HG03460 (cell line): ENCODE measurements at regions not wholly inside any gene's neighbourhood (a gene's known extent, or its start where the extent isn't known, plus 50 kb on each side); places are given as distances from the start of the nearest gene placed in this dataset.
"Not testable (repeated sequence)": the region's sequence is repeated elsewhere in the genome, so short reads cannot be mapped to it uniquely, and the experiment has no call there.

Experiments used
- ATAC-seq: cut with Tn5 transposase; IDR thresholded peaks from one replicate; pipeline ENCODE4 v1.9.1; 2021; ENCODE audit not compliant: unreplicated experiment

GRCh38 chr5:143635888-143636287 is 176.1 kb upstream of the HMHB1 start:
- ATAC-seq = no peak

DNA sequence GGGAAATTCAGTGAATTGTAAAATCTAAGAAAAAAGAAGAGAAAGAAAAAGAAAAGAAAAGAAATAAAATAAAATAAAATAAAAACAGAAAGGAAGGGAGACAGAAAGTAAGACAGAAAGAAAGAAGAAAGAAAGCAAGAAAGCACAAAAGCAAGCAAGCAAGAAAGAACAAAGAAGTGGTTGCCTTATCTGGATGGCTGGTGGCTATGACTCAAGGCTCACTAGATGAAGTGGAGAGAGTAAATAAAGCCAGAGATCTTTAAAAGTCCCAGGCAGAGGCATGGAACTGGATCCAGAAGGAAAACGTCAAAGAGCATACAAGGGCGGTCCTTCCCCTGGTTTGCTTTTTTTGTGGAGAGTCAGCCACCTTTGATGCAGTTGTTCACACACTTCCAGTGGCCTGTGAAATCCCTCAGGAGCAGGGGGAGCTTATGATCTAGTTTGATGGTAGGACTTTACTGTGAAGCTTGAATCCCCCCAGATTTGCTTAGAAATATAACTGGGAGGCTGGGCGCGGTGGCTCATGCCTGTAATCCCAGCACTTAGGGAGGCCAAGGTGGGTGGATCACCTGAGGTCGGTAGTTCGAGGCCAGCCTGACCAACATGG is 176.7 kb upstream of the HMHB1 start:
- ATAC-seq = no peak

DNA sequence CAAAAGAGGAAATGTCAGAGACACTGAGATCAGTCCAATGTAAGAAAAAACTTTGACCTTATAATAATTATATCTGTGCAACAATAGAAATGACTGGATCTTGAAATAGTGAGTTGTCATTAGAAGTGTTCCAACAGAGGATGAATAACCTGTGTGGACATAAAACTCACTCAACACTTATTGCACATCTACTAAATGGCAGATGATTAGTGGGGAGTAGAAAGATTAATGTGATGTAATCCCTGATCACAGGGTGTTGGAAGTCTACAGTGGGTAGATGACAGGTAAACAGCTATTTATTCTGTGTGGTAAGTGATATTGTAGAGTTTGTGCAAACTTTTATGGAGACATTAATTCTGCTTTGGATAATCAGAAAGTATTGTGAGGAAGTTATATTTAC is 177.3 kb upstream of the HMHB1 start:
- no peak for ATAC-seq

GRCh38 chr5:143629871-143630659 is 181.9 kb upstream of the HMHB1 start:
- ATAC-seq = no peak

DNA sequence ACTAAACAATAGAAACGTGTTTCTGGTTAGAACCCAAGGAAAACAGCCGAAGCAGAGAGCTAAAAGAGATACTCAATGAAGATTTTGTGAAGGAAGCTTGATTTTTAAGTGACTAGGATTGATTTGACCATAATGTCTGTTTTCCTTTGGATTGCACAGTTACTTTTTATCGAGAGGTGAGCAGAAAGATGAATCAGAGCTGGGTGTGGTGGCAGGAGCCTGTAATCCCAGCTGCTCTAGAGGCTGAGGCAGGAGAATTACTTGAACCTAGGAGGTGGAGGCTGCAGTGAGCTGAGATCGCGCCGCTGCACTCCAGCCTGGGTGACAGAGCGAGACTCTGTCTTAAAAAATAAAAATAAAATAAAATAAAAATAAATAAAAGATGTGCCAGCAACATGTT is 186.9 kb upstream of the HMHB1 start:
- not testable (repeated sequence) for ATAC-seq

GRCh38 chr5:143624465-143624864 is 187.5 kb upstream of the HMHB1 start:
- no peak for ATAC-seq

GRCh38 chr5:143619040-143619439 is 192.9 kb upstream of the HMHB1 start:
- ATAC-seq = no peak

GRCh38 chr5:143618141-143618540 is 193.8 kb upstream of the HMHB1 start:
- no peak for ATAC-seq

DNA sequence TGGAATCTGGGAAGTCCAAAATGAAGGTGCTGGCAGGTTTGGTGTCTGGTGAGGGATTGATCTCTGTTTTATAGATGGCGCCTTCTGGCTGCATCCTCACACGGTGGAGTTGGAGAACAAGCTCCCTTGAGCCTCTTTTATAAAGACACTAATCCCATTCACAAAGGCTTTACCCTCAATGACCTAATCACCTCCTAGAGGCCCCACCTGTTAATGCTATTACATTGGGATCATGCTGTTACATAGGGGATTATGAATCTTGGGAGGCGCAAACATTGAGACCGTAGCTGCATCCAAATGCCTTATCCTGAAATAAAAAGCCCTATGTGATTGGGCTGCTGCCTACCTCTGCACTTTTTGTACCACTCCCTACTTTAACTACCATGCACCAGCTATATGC is 197.1 kb upstream of the HMHB1 start:
- ATAC-seq = no peak

DNA sequence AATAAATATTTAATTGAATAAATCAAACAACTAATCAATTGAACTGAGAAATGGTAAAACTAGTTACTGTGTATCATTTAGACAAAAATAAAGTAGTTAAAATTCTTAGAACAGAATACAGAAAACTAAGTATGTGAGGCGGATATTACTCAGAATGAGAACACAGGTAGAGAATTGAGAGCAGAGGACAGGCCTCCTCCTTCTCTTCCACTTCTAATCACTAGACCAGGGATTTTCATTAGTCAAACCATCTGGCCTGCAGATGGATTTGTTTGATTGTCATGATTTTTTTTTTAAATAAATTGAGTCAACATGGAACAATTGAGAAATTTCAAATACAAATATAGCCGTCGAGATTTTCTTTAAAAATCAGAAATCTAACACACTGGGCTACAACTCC is 198.6 kb upstream of the HMHB1 start:
- ATAC-seq = no peak

DNA sequence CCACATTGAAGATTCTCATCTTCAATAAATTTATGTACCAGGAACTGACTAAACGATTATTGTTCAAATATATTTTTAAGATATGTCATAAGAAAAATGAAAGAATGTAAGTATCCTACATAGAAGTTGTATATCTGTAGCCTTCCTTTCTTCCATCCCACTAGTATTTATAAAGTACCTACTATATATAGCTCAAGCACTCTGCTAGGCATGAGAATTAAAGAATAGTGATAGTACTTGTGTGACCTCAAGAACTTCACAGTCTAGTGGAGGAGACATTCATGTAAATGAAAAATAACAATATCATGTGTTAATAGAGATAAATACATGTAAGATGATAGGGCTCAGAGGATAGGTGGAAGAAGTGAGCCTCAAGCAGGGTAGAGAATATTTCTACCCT is 201.0 kb upstream of the HMHB1 start:
- ATAC-seq = no peak

DNA sequence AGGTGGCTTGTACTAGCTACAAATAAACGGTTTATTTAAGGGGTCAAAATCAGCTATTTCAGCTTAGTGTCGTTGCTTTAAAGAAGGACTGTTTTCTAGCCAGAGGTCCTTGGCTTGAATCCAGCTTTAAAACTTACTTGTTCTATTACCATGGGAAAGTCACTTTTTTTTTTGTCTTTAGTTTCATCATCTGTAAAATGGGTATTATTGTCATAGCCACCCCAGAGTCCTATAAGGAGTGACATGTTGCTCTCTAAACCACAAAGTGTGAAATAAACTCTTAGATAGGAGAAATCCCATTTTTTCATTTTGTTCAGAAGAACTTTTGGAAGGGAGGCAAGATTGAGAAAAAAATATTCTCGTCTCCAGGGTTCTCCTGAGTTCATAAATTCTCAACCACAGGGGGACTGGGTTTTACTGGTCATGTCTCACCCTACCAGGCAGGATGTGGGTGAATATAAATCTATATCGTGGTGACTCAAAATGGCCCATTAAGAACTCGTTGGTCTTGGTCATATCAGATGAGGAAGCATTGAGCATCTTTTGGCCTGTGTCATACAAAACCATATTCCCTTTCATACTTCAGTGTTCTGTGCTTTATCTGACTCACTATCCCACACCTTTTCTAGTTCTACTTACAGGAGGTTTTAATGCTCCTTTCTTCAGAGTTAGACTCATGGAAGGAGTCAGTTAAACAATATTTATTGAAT is 202.7 kb upstream of the NR3C1 start:
- ATAC-seq = peak; percentile 75

GRCh38 chr5:143605403-143606005 is 202.0 kb upstream of the NR3C1 start:
- ATAC-seq = peak; percentile 74

- ATAC-seq = no peak
Measured at GRCh38 chr5:143601917-143602333, 198.4 kb upstream of the NR3C1 start.

GRCh38 chr5:143601357-143601756 is 197.9 kb upstream of the NR3C1 start:
- no peak for ATAC-seq

DNA sequence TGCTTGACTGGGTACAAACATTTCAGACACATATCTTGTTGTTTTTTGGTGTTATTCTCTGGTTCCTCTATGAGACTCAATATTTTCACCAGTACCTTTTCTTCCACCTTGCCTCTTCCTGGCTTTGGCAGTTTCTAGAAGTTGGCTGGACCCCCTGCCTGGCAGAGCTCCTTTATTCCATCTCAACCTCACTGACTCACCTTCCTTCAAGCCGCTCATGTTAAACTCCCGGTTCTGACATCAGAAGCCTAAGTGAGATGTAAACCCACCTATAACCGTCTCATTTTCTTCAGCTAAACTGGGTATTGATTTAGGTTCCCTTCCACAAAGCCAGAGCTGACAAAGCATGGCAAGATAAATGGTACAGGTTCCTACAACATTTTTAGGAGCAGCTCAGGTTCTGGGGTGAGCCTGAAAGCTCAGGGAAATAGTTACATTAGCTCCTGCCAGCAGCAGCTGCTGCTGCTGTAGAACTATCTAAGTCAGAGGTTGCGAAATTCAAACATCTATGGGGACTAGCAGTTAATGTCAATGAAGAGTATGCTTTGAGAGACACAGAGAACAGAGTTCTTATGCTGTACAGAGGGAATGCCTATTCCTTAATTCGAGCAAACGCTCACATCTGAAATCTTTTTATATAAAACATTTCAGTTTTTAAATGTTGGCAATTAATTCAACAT is 197.1 kb upstream of the NR3C1 start:
- ATAC-seq = no peak

GRCh38 chr5:143599474-143599873 is 196.0 kb upstream of the NR3C1 start:
- ATAC-seq = no peak

DNA sequence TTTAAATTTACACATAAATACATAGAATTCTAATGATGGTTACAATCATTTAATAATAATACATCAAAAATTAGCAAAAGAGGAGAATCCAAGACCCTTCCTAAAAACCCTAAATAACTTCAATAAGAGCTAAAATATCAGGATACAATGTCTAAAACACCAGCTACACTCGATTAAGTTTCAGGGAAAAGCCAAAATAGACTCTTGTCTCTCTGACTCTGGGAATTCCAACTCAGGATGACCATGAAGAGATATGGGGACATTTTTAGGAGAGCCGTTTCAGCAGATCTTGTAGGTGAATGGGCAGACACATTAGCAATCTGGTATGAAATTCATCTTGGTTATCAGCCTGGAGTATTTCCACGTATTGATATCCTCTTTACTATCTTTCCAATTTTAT is 193.3 kb upstream of the NR3C1 start:
- ATAC-seq = no peak

- no peak for ATAC-seq
Measured at GRCh38 chr5:143594902-143595818, 191.7 kb upstream of the NR3C1 start.

- ATAC-seq = no peak
Measured at GRCh38 chr5:143593723-143594122, 190.2 kb upstream of the NR3C1 start.
